Liver (tissue), 8 donors: ENCODE measurements at regions not wholly inside any gene's neighbourhood (a gene's known extent, or its start where the extent isn't known, plus 50 kb on each side); places are given as distances from the start of the nearest gene placed in this dataset.

Experiments
- DNase-seq: peaks from one replicate; pipeline ENCODE4 v3.0.0-alpha.2; 2017; ENCODE audit warnings: low spot score
- H3K27ac ChIP-seq, 2 donors: one replicate each; pipeline ENCODE4 v1.7.0; 2013; ENCODE audit warnings: inconsistent platforms in 2 of 2, low read length in 2 of 2, control low read depth in 1 of 2, low read depth in 1 of 2, mild to moderate bottlenecking in 1 of 2
- H3K27me3 ChIP-seq, 4 donors: one replicate each; pipeline versions ENCODE4 v1.6.1 to v1.7.0; 2013; ENCODE audit warnings: low read length in 3 of 4, inconsistent platforms in 1 of 4, mild to moderate bottlenecking in 1 of 4, moderate library complexity in 1 of 4; ENCODE audit not compliant: control insufficient read depth in 4 of 4, insufficient read depth in 4 of 4
- H3K36me3 ChIP-seq, 4 donors: one replicate each; pipeline versions ENCODE4 v1.6.1 to v1.7.0; 2013; ENCODE audit warnings: low read length in 3 of 4, mild to moderate bottlenecking in 3 of 4, low read depth in 1 of 4, moderate library complexity in 1 of 4; ENCODE audit not compliant: control insufficient read depth in 4 of 4, insufficient read depth in 3 of 4
- H3K4me1 ChIP-seq, 4 donors: one replicate each; pipeline versions ENCODE4 v1.6.1 to v1.7.0; 2013; ENCODE audit warnings: low read length in 3 of 4, mild to moderate bottlenecking in 3 of 4, moderate library complexity in 1 of 4; ENCODE audit not compliant: control insufficient read depth in 4 of 4, insufficient read depth in 4 of 4
- H3K4me3 ChIP-seq, 3 donors: one replicate each; pipeline versions ENCODE4 v1.6.1 to v1.7.0; 2013; ENCODE audit warnings: low read length in 3 of 3, control low read depth in 1 of 3, low read depth in 1 of 3, mild to moderate bottlenecking in 1 of 3
- H3K9ac ChIP-seq, 2 donors: one replicate each; pipeline ENCODE4 v1.7.0; 2013; ENCODE audit warnings: low read length in 2 of 2, mild to moderate bottlenecking in 2 of 2, moderate library complexity in 2 of 2, control low read depth in 1 of 2, low read depth in 1 of 2
- H3K9me3 ChIP-seq, 4 donors: one replicate each; pipeline versions ENCODE4 v1.6.1 to v1.7.0; 2013; ENCODE audit warnings: low read length in 3 of 4; ENCODE audit not compliant: control insufficient read depth in 4 of 4
- ATF3 ChIP-seq: IDR thresholded peaks from 2 replicates; pipeline ENCODE4 v1.6.1; 2016; ENCODE audit warnings: antibody characterized with exemption
- EGR1 ChIP-seq, 2 donors: IDR thresholded peaks; 2 replicates each; pipeline ENCODE4 v1.6.1; 2016 to 2018; ENCODE audit warnings: antibody characterized with exemption in 2 of 2, low read depth in 2 of 2
- FOXA1 ChIP-seq: IDR thresholded peaks from 2 replicates; pipeline ENCODE4 v1.6.1; 2016; ENCODE audit warnings: antibody characterized with exemption
- FOXA2 ChIP-seq: IDR thresholded peaks from 2 replicates; pipeline ENCODE4 v1.6.1; 2016; ENCODE audit warnings: antibody characterized with exemption
- GABPA ChIP-seq, 2 donors: IDR thresholded peaks in 1 of 2; conservative IDR thresholded peaks in 1 of 2; 2 replicates each; pipeline ENCODE4 v1.6.1; 2016; ENCODE audit warnings: antibody characterized with exemption in 2 of 2, mild to moderate bottlenecking in 1 of 2, moderate library complexity in 1 of 2
- HNF4A ChIP-seq, 2 donors: conservative IDR thresholded peaks; 2 replicates each; pipeline ENCODE4 v1.6.1; 2016; ENCODE audit warnings: antibody characterized with exemption in 2 of 2, mild to moderate bottlenecking in 2 of 2
- HNF4G ChIP-seq: IDR thresholded peaks from 2 replicates; pipeline ENCODE4 v1.6.1; 2016; ENCODE audit warnings: antibody characterized with exemption
- JUND ChIP-seq, 2 donors: IDR thresholded peaks; 2 replicates each; pipeline ENCODE4 v1.6.1; 2016; ENCODE audit warnings: antibody characterized with exemption in 2 of 2
- NR2F2 ChIP-seq: IDR thresholded peaks from 2 replicates; pipeline ENCODE4 v1.6.1; 2016; ENCODE audit warnings: antibody characterized with exemption
- RAD21 ChIP-seq, 2 donors: IDR thresholded peaks; 2 replicates each; pipeline ENCODE4 v1.6.1; 2016; ENCODE audit warnings: antibody characterized with exemption in 2 of 2, mild to moderate bottlenecking in 2 of 2
- REST ChIP-seq: IDR thresholded peaks from 2 replicates; pipeline ENCODE4 v1.6.1; 2016; ENCODE audit warnings: antibody characterized with exemption, mild to moderate bottlenecking
- RXRA ChIP-seq, 2 donors: IDR thresholded peaks; 2 replicates each; pipeline ENCODE4 v1.6.1; 2017 to 2018; ENCODE audit warnings: antibody characterized with exemption in 2 of 2, mild to moderate bottlenecking in 1 of 2
- SP1 ChIP-seq: IDR thresholded peaks from 2 replicates; pipeline ENCODE4 v1.6.1; 2018; ENCODE audit warnings: antibody characterized with exemption, mild to moderate bottlenecking
- TAF1 ChIP-seq: conservative IDR thresholded peaks from 2 replicates; pipeline ENCODE4 v1.6.1; 2016; ENCODE audit warnings: antibody characterized with exemption, mild to moderate bottlenecking
- YY1 ChIP-seq: IDR thresholded peaks from 2 replicates; pipeline ENCODE4 v1.6.1; 2016; ENCODE audit warnings: antibody characterized with exemption, mild to moderate bottlenecking
- WGBS: extraction: QIAGEN DNeasy Blood & Tissue Kit; methylation state at CpG from one replicate; pipeline ENCODE4 v1.1.7; 2013; 5-methylcytosine and 5-hydroxymethylcytosine counted together
- TF ChIP-seq, protein P1 (sequence below): fragments of 150-350 bp; IDR thresholded peaks from 2 replicates; pipeline ENCODE4 v1.5.1; 2017; ENCODE audit warnings: improper control_type of control experiment, low read depth, low read length; ENCODE audit not compliant: missing input control
- TF ChIP-seq, protein P2 (sequence below): IDR thresholded peaks from 2 replicates; pipeline ENCODE4 v1.6.1; 2016; ENCODE audit warnings: antibody characterized with exemption
- TF ChIP-seq, protein P3 (sequence below): IDR thresholded peaks from 2 replicates; pipeline ENCODE4 v1.6.1; 2016; ENCODE audit warnings: antibody characterized with exemption
- donor health status: healthy.
- donor health status: healthy.
- donor health status: healthy.
- donor health status: healthy.
- donor health status: healthy.

GRCh38 chr16:54443839-54444238 is 157.3 kb upstream of the IRX3 start:
- 35% methylated on average over 1 of the region's 1 CpG for WGBS
- Histone ChIP-seq H3K9me3 (no peaks in the 10 kb centered on the region), H3K36me3 (peaks cover 0 to 1% (median 0%) of the 10 kb centered on the region in 4 donors), H3K9ac (no peak overlapping the region), H3K27ac (no peak overlapping the region), H3K4me1 (peaks cover 0 to 12% (median 5%) of the 10 kb centered on the region in 4 donors), H3K4me3 (no peak overlapping the region), H3K27me3 (no peaks in the 10 kb centered on the region)
- TF ChIP-seq JUND (IDR thresholded peaks at IDR 0.05) (peak in 1 of 2 donors; percentile 70), REST (peak; percentile 39), GABPA (IDR thresholded peaks at IDR 0.05 in 1 of 2, conservative IDR thresholded peaks at IDR 0.05 in 1 of 2) (no peak), HNF4A (conservative IDR thresholded peaks at IDR 0.05) (peak; percentile 39 to 86), NR2F2 (no peak), FOXA1 (peak; percentile 27), RXRA (IDR thresholded peaks at IDR 0.05) (peak in 1 of 2 donors; percentile 48), YY1 (peak; percentile 18), EGR1 (IDR thresholded peaks at IDR 0.05; ENCODE audit: low read depth in 2 of 2) (no peak), SP1 (no peak), TAF1 (no peak), FOXA2 (peak; percentile 29), ATF3 (no peak), HNF4G (no peak), RAD21 (IDR thresholded peaks at IDR 0.05) (peak in 1 of 2 donors; percentile 39)
- TF ChIP-seq, protein P1, sequence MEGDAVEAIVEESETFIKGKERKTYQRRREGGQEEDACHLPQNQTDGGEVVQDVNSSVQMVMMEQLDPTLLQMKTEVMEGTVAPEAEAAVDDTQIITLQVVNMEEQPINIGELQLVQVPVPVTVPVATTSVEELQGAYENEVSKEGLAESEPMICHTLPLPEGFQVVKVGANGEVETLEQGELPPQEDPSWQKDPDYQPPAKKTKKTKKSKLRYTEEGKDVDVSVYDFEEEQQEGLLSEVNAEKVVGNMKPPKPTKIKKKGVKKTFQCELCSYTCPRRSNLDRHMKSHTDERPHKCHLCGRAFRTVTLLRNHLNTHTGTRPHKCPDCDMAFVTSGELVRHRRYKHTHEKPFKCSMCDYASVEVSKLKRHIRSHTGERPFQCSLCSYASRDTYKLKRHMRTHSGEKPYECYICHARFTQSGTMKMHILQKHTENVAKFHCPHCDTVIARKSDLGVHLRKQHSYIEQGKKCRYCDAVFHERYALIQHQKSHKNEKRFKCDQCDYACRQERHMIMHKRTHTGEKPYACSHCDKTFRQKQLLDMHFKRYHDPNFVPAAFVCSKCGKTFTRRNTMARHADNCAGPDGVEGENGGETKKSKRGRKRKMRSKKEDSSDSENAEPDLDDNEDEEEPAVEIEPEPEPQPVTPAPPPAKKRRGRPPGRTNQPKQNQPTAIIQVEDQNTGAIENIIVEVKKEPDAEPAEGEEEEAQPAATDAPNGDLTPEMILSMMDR: no peak
- TF ChIP-seq, protein P2, sequence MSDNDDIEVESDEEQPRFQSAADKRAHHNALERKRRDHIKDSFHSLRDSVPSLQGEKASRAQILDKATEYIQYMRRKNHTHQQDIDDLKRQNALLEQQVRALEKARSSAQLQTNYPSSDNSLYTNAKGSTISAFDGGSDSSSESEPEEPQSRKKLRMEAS: no peak
- no peak for DNase-seq

- TF ChIP-seq EGR1 (IDR thresholded peaks at IDR 0.05; ENCODE audit: low read depth in 2 of 2) (no peak), GABPA (IDR thresholded peaks at IDR 0.05 in 1 of 2, conservative IDR thresholded peaks at IDR 0.05 in 1 of 2) (no peak), HNF4A (conservative IDR thresholded peaks at IDR 0.05) (no peak), NR2F2 (no peak), YY1 (no peak), TAF1 (no peak), RXRA (IDR thresholded peaks at IDR 0.05) (no peak), RAD21 (IDR thresholded peaks at IDR 0.05) (no peak), FOXA2 (no peak), ATF3 (no peak), JUND (IDR thresholded peaks at IDR 0.05) (no peak), SP1 (no peak)
- TF ChIP-seq, protein P2: no peak
- TF ChIP-seq, protein P1: no peak
- TF ChIP-seq, protein P3, sequence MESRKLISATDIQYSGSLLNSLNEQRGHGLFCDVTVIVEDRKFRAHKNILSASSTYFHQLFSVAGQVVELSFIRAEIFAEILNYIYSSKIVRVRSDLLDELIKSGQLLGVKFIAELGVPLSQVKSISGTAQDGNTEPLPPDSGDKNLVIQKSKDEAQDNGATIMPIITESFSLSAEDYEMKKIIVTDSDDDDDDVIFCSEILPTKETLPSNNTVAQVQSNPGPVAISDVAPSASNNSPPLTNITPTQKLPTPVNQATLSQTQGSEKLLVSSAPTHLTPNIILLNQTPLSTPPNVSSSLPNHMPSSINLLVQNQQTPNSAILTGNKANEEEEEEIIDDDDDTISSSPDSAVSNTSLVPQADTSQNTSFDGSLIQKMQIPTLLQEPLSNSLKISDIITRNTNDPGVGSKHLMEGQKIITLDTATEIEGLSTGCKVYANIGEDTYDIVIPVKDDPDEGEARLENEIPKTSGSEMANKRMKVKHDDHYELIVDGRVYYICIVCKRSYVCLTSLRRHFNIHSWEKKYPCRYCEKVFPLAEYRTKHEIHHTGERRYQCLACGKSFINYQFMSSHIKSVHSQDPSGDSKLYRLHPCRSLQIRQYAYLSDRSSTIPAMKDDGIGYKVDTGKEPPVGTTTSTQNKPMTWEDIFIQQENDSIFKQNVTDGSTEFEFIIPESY: no peak
- no peaks in the 10 kb centered on the region for H3K27me3 ChIP-seq
- no peak overlapping the region for H3K4me3 ChIP-seq
- H3K36me3 ChIP-seq: peaks cover 0 to 1% (median 0%) of the 10 kb centered on the region in 4 donors
- no peak overlapping the region for H3K27ac ChIP-seq
- no peak for DNase-seq
- no peak overlapping the region for H3K9ac ChIP-seq
- no peaks in the 10 kb centered on the region for H3K9me3 ChIP-seq
- peaks cover 0 to 12% (median 5%) of the 10 kb centered on the region in 4 donors for H3K4me1 ChIP-seq
Observed at GRCh38 chr16:54443352-54443751, 156.8 kb upstream of the IRX3 start.
